AG04449 (cell line): ENCODE measurements at regions not wholly inside any gene's neighbourhood (a gene's known extent, or its start where the extent isn't known, plus 50 kb on each side); places are given as distances from the start of the nearest gene placed in this dataset.

Experiments
- CTCF ChIA-PET: fragments of 350-600 bp; formaldehyde crosslinking; extraction: SDS; loops from one replicate; lab custom pipeline; 2021; ENCODE audit warnings: antibody characterized with exemption; lab: Yijun Ruan, JAX
- POLR2A ChIA-PET: fragments of 400-600, 350-600 bp; formaldehyde crosslinking; extraction: SDS; loops from one replicate; lab custom pipeline; 2020; ENCODE audit warnings: antibody characterized with exemption, inconsistent platforms; lab: Yijun Ruan, JAX
- DNase-seq: peaks from one replicate; pipeline ENCODE4 v3.0.0-alpha.2; 2010; ENCODE audit warnings: low read depth, low spot score
- H3K4me3 ChIP-seq: 2 replicates; pipeline ENCODE4 v1.5.1; 2011; ENCODE audit warnings: low read depth, mild to moderate bottlenecking, control low read depth, low read length
- CTCF ChIP-seq: IDR thresholded peaks from one replicate; pipeline ENCODE4 v1.5.1; 2011; ENCODE audit warnings: mild to moderate bottlenecking, moderate library complexity, low read length, control low read depth, inconsistent platforms; ENCODE audit not compliant: insufficient read depth; ENCODE audit errors: missing control alignments

- DNase-seq, result no peak
- TF ChIP-seq CTCF, result no peak
- no peak overlapping the region for H3K4me3 ChIP-seq
- POLR2A ChIA-PET, result no interaction called here
- CTCF ChIA-PET, result interaction anchor here (1.0 to 1.1 kb wide), 2 partner anchors 10 to 428 kb away, joined by 3 read pairs; no protein-coding TSS in a partner anchor
Measured at GRCh38 chr12:107558141-107558815, 127.3 kb upstream of the PWP1 start.

GRCh38 chr12:107558816-107559382, 126.7 kb upstream of the PWP1 start:
- ChIA-PET CTCF (interaction anchor here (1.1 kb wide), 1 partner anchor 10 kb away, joined by 3 read pairs; no protein-coding TSS in a partner anchor), POLR2A (no interaction called here)
- no peak for TF ChIP-seq CTCF
- no peak for DNase-seq
- no peak overlapping the region for H3K4me3 ChIP-seq

- no peak for TF ChIP-seq CTCF
- no peak overlapping the region for H3K4me3 ChIP-seq
- DNase-seq, result no peak
- ChIA-PET POLR2A (no interaction called here), CTCF (no interaction called here)
Measured at GRCh38 chr12:107560165-107560898, 125.3 kb upstream of the PWP1 start.

GRCh38 chr12:107560899-107561285, 124.7 kb upstream of the PWP1 start:
- no peak overlapping the region for H3K4me3 ChIP-seq
- ChIA-PET CTCF (no interaction called here), POLR2A (no interaction called here)
- DNase-seq, result no peak
- TF ChIP-seq CTCF, result no peak

GRCh38 chr12:107564946-107565345, 120.7 kb upstream of the PWP1 start:
- H3K4me3 ChIP-seq, result no peak overlapping the region
- DNase-seq, result no peak
- CTCF ChIA-PET, result interaction anchor here (0.8 to 2.0 kb wide), 3 partner anchors 9 to 117 kb away, joined by 3 to 5 read pairs (median 3); no protein-coding TSS in a partner anchor
- POLR2A ChIA-PET, result no interaction called here
- peak; percentile 38 for TF ChIP-seq CTCF

- ChIA-PET CTCF (interaction anchor here (0.8 to 2.0 kb wide), 6 partner anchors 10 to 434 kb away, joined by 3 to 5 read pairs (median 4); no protein-coding TSS in a partner anchor), POLR2A (no interaction called here)
- no peak for DNase-seq
- TF ChIP-seq CTCF, result no peak
- no peak overlapping the region for H3K4me3 ChIP-seq
Measured at GRCh38 chr12:107565551-107565950, 120.0 kb upstream of the PWP1 start.
